ENCODE measurements at regions not wholly inside any gene's neighbourhood (a gene's known extent, or its start where the extent isn't known, plus 50 kb on each side); places are given as distances from the start of the nearest gene placed in this dataset.

- no peak for DNase-seq
- POLR2A ChIA-PET, result no interaction called here
- CTCF ChIA-PET, result no interaction called here
- Mint-ChIP-seq H3K9me3 (peaks cover 6% of the 10 kb centered on the region), H3K27me3 (no peaks in the 10 kb centered on the region), H3K4me3 (no peak overlapping the region), H3K4me1 (no peaks in the 10 kb centered on the region), H3K36me3 (ENCODE audit: low read depth) (no peaks in the 10 kb centered on the region), H3K27ac (no peak overlapping the region)
- no peak for ATAC-seq (ENCODE audit: low read depth)
- TF ChIP-seq, protein P1, sequence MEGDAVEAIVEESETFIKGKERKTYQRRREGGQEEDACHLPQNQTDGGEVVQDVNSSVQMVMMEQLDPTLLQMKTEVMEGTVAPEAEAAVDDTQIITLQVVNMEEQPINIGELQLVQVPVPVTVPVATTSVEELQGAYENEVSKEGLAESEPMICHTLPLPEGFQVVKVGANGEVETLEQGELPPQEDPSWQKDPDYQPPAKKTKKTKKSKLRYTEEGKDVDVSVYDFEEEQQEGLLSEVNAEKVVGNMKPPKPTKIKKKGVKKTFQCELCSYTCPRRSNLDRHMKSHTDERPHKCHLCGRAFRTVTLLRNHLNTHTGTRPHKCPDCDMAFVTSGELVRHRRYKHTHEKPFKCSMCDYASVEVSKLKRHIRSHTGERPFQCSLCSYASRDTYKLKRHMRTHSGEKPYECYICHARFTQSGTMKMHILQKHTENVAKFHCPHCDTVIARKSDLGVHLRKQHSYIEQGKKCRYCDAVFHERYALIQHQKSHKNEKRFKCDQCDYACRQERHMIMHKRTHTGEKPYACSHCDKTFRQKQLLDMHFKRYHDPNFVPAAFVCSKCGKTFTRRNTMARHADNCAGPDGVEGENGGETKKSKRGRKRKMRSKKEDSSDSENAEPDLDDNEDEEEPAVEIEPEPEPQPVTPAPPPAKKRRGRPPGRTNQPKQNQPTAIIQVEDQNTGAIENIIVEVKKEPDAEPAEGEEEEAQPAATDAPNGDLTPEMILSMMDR (IDR thresholded peaks at IDR 0.05), result no peak
- intact Hi-C loops (cut with micrococcal nuclease), result no loop called here
Observed at GRCh38 chr3:145739926-145740325, 421.1 kb downstream of the PLOD2 start.

DNA sequence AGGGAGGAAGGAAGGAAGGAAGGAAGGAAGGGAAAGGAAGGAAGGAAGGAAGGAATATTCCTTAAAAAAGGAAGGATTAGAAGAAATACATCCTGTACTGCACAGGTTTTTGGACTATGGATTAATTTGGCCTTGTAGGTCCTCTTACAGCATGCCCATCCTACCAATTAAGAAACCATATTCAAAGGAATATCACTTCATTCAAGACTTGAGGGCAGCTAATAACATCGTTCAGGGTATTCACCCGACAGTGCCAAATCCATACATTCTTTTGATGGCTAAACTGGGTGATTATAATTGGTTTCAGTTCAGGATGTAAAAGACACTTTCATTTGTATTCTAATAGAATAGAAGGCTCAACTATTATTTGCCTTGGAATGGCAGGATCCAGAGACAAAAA, 410.3 kb downstream of the PLOD2 start:
- no peak overlapping the region for H3K4me3 Mint-ChIP-seq
- ChIA-PET POLR2A (no interaction called here), CTCF (no interaction called here)
- no peaks in the 10 kb centered on the region for H3K27me3 Mint-ChIP-seq
- DNase-seq, result no peak
- TF ChIP-seq, protein P1 (IDR thresholded peaks at IDR 0.05), result no peak
- no peaks in the 10 kb centered on the region for H3K36me3 Mint-ChIP-seq (ENCODE audit: low read depth)
- H3K4me1 Mint-ChIP-seq, result no peaks in the 10 kb centered on the region
- intact Hi-C loops (cut with micrococcal nuclease), result no loop called here
- no peak for ATAC-seq (ENCODE audit: low read depth)
- H3K27ac Mint-ChIP-seq, result no peak overlapping the region
- H3K9me3 Mint-ChIP-seq, result peaks cover 2% of the 10 kb centered on the region

GRCh38 chr3:145752576-145752975, 408.4 kb downstream of the PLOD2 start:
- CTCF ChIA-PET, result no interaction called here
- no peaks in the 10 kb centered on the region for H3K36me3 Mint-ChIP-seq (ENCODE audit: low read depth)
- intact Hi-C loops (cut with micrococcal nuclease), result no loop called here
- H3K27me3 Mint-ChIP-seq, result no peaks in the 10 kb centered on the region
- peaks cover 2% of the 10 kb centered on the region for H3K9me3 Mint-ChIP-seq
- no peak overlapping the region for H3K4me3 Mint-ChIP-seq
- ATAC-seq (ENCODE audit: low read depth) (no peak), DNase-seq (no peak)
- TF ChIP-seq, protein P1 (IDR thresholded peaks at IDR 0.05), result no peak
- POLR2A ChIA-PET, result no interaction called here
- no peak overlapping the region for H3K27ac Mint-ChIP-seq
- no peaks in the 10 kb centered on the region for H3K4me1 Mint-ChIP-seq

DNA sequence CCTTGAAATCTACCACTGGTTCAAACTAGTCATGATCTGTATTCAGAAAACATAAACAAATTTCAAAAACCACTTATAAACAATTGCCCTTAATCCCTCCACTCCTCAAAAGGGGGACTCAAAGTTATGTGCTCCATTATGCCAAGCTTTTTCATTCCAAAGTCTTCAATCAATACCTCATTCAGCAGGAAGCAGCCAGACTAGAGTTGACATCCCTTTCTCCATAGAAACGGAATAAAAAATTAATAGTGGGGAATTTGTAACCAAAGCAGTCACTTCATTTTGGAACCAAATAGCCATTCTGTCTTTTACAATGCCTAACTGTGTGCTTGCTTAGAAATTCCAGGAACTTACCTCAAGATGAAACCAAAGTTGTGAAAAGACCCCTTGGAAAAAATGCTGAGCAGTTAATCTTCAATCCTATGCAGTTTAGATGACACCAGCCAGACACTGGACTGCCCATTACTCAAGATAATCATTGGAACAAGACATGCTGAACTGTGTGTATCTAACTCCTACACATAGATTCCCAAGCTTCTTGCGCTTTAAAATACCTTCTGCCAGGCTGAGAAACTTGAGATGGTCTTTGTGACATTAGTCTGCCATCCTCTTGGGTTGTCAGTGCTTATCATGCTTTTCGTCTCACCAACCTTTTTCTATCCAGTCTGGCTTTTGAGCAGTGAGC, 406.2 kb downstream of the PLOD2 start:
- no peaks in the 10 kb centered on the region for H3K27me3 Mint-ChIP-seq
- no peak overlapping the region for H3K27ac Mint-ChIP-seq
- H3K4me3 Mint-ChIP-seq, result no peak overlapping the region
- DNase-seq (no peak), ATAC-seq (ENCODE audit: low read depth) (no peak)
- H3K36me3 Mint-ChIP-seq (ENCODE audit: low read depth), result no peaks in the 10 kb centered on the region
- POLR2A ChIA-PET, result no interaction called here
- TF ChIP-seq, protein P1 (IDR thresholded peaks at IDR 0.05), result no peak
- peaks cover 2% of the 10 kb centered on the region for H3K9me3 Mint-ChIP-seq
- no peaks in the 10 kb centered on the region for H3K4me1 Mint-ChIP-seq
- intact Hi-C loops (cut with micrococcal nuclease), result no loop called here
- CTCF ChIA-PET, result no interaction called here

DNA sequence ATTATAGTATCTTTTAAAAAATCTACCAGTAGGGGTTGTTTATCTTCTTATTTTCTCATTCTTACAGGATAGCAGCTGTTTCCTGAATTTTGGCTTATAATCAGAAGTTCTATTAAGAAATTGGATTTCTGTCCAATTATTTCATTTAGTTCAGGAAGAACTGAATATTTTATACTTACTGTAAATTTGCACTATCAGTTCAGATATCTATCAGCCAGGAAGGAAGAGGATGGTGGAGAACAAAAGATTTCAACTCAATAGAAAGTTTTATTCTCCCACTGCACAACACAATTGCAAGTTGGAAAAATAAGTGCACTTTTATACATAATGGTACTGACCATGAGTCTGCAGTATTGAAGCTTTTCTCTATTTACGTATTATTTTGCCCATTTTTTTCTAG, 400.9 kb downstream of the PLOD2 start:
- H3K4me3 Mint-ChIP-seq, result no peak overlapping the region
- H3K27me3 Mint-ChIP-seq, result no peaks in the 10 kb centered on the region
- H3K27ac Mint-ChIP-seq, result no peak overlapping the region
- no peaks in the 10 kb centered on the region for H3K4me1 Mint-ChIP-seq
- ATAC-seq (ENCODE audit: low read depth) (no peak), DNase-seq (no peak)
- intact Hi-C loops (cut with micrococcal nuclease), result no loop called here
- no peaks in the 10 kb centered on the region for H3K9me3 Mint-ChIP-seq
- POLR2A ChIA-PET, result no interaction called here
- TF ChIP-seq, protein P1 (IDR thresholded peaks at IDR 0.05), result no peak
- CTCF ChIA-PET, result no interaction called here
- no peaks in the 10 kb centered on the region for H3K36me3 Mint-ChIP-seq (ENCODE audit: low read depth)

Measured in activated B cell treated with CpG ODN at 0.5 μM for 24 hours (primary cell).